ENCODE measurements at regions not wholly inside any gene's neighbourhood (a gene's known extent, or its start where the extent isn't known, plus 50 kb on each side); places are given as distances from the start of the nearest gene placed in this dataset.

- Histone ChIP-seq H3K27ac (ENCODE audit: low read length) (no peak overlapping the region), H3K4me2 (ENCODE audit: low read length) (no peak overlapping the region), H3K4me3 (ENCODE audit: low read length) (no peak overlapping the region), H2AFZ (ENCODE audit: low read depth, low read length) (no peak overlapping the region), H3K79me2 (replicated peaks; ENCODE audit: insufficient read depth, low read length) (no peaks in the 10 kb centered on the region), H3K9me3 (ENCODE audit: low read length) (no peaks in the 10 kb centered on the region), H3K9me2 (ENCODE audit: insufficient read depth, low read length) (no peaks in the 10 kb centered on the region), H3K27me3 (ENCODE audit: insufficient read depth, low read depth, low read length) (no peaks in the 10 kb centered on the region), H3F3A (ENCODE audit: insufficient read depth, low read length, poor library complexity, severe bottlenecking) (no peaks in the 10 kb centered on the region), H4K20me1 (ENCODE audit: insufficient read depth) (no peaks in the 10 kb centered on the region), H3K36me3 (ENCODE audit: insufficient read depth, low read length) (no peaks in the 10 kb centered on the region), H3K9ac (ENCODE audit: low read length) (no peak overlapping the region)
- TF ChIP-seq MXI1 (conservative IDR thresholded peaks at IDR 0.05; ENCODE audit: poor library complexity, severe bottlenecking), result no peak
- TF ChIP-seq REST (IDR thresholded peaks at IDR 0.05; ENCODE audit: borderline replicate concordance), result no peak
- no peak for TF ChIP-seq RAD21 (conservative IDR thresholded peaks at IDR 0.05)
- no peak for TF ChIP-seq EP300 (conservative IDR thresholded peaks at IDR 0.05; ENCODE audit: poor library complexity, severe bottlenecking)
- no peak for TF ChIP-seq TAF1 (IDR thresholded peaks at IDR 0.05; ENCODE audit: low read depth)
- no peak for TF ChIP-seq SMC3 (conservative IDR thresholded peaks at IDR 0.05; ENCODE audit: poor library complexity)
- no peak for TF ChIP-seq CTCF (IDR thresholded peaks at IDR 0.05; ENCODE audit: poor library complexity, severe bottlenecking)
Observed at GRCh38 chr2:8581601-8582041, 100.2 kb upstream of the ID2 start.

GRCh38 chr2:8582191-8582590 lies 99.7 kb upstream of the ID2 start:
- Histone ChIP-seq H3K27me3 (ENCODE audit: insufficient read depth, low read depth, low read length) (no peaks in the 10 kb centered on the region), H2AFZ (ENCODE audit: low read depth, low read length) (no peak overlapping the region), H3K36me3 (ENCODE audit: insufficient read depth, low read length) (no peaks in the 10 kb centered on the region), H3K4me3 (ENCODE audit: low read length) (no peak overlapping the region), H3K79me2 (replicated peaks; ENCODE audit: insufficient read depth, low read length) (no peaks in the 10 kb centered on the region), H3F3A (ENCODE audit: insufficient read depth, low read length, poor library complexity, severe bottlenecking) (no peaks in the 10 kb centered on the region), H3K4me2 (ENCODE audit: low read length) (no peak overlapping the region), H3K9me2 (ENCODE audit: insufficient read depth, low read length) (no peaks in the 10 kb centered on the region), H4K20me1 (ENCODE audit: insufficient read depth) (no peaks in the 10 kb centered on the region), H3K9ac (ENCODE audit: low read length) (no peak overlapping the region), H3K27ac (ENCODE audit: low read length) (no peak overlapping the region), H3K9me3 (ENCODE audit: low read length) (no peaks in the 10 kb centered on the region)
- TF ChIP-seq CTCF (IDR thresholded peaks at IDR 0.05; ENCODE audit: poor library complexity, severe bottlenecking), result no peak
- no peak for TF ChIP-seq POLR2AphosphoS5 (IDR thresholded peaks at IDR 0.05)
- TF ChIP-seq MXI1 (conservative IDR thresholded peaks at IDR 0.05; ENCODE audit: poor library complexity, severe bottlenecking), result no peak
- TF ChIP-seq EZH2 (IDR thresholded peaks at IDR 0.05; ENCODE audit: borderline replicate concordance, insufficient read depth, low read length, poor library complexity, severe bottlenecking), result no peak
- no peak for TF ChIP-seq TAF1 (IDR thresholded peaks at IDR 0.05; ENCODE audit: low read depth)
- TF ChIP-seq RAD21 (conservative IDR thresholded peaks at IDR 0.05), result no peak
- no peak for TF ChIP-seq SMC3 (conservative IDR thresholded peaks at IDR 0.05; ENCODE audit: poor library complexity)
- TF ChIP-seq EP300 (conservative IDR thresholded peaks at IDR 0.05; ENCODE audit: poor library complexity, severe bottlenecking), result no peak
- no peak for TF ChIP-seq REST (IDR thresholded peaks at IDR 0.05; ENCODE audit: borderline replicate concordance)

All from neural cell (in vitro differentiated cells).